ENCODE measurements at regions not wholly inside any gene's neighbourhood (a gene's known extent, or its start where the extent isn't known, plus 50 kb on each side); places are given as distances from the start of the nearest gene placed in this dataset.

DNA sequence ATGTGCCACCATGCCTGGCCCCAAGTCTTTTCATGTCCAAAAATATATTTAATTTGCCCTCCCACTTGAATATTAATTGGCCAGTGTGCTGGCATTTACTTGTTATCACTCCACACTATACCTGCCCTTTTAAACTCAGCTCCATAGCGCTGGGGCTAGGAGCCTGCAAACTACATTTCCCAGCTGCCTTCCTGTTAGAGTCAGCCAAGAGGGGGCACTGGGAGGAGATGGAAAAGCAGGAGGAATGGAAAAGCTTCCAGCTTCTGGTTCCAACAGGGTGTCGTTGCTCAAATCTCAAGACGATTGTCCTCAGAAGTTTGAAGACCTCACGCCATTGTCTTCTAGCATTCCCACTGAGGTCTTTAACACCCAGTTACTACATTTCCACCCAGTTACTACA is 315.5 kb downstream of the BCOR start:
- TF ChIP-seq POLR2A (IDR thresholded peaks at IDR 0.05; ENCODE audit: low read depth, low read length), result no peak
- no peak for TF ChIP-seq RAD21 (IDR thresholded peaks at IDR 0.05; ENCODE audit: low read length)
- TF ChIP-seq, protein P1, sequence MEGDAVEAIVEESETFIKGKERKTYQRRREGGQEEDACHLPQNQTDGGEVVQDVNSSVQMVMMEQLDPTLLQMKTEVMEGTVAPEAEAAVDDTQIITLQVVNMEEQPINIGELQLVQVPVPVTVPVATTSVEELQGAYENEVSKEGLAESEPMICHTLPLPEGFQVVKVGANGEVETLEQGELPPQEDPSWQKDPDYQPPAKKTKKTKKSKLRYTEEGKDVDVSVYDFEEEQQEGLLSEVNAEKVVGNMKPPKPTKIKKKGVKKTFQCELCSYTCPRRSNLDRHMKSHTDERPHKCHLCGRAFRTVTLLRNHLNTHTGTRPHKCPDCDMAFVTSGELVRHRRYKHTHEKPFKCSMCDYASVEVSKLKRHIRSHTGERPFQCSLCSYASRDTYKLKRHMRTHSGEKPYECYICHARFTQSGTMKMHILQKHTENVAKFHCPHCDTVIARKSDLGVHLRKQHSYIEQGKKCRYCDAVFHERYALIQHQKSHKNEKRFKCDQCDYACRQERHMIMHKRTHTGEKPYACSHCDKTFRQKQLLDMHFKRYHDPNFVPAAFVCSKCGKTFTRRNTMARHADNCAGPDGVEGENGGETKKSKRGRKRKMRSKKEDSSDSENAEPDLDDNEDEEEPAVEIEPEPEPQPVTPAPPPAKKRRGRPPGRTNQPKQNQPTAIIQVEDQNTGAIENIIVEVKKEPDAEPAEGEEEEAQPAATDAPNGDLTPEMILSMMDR (conservative IDR thresholded peaks at IDR 0.05; ENCODE audit: low read depth, low read length), result no peak

All from IMR-90 (cell line).